H1 (cell line): ENCODE measurements at regions not wholly inside any gene's neighbourhood (a gene's known extent, or its start where the extent isn't known, plus 50 kb on each side); places are given as distances from the start of the nearest gene placed in this dataset.

Source experiments
- CTCF ChIA-PET: fragments of 300-600 bp; sonication (Branson Sonifier 250); formaldehyde crosslinking; loops from one replicate; lab custom pipeline; 2021; ENCODE audit not compliant: partially characterized antibody; lab: Charles Lee
- POLR2A ChIA-PET: fragments of 300-600 bp; sonication (Branson Sonifier 250); formaldehyde crosslinking; loops from one replicate; lab custom pipeline; 2021; ENCODE audit warnings: inconsistent platforms; ENCODE audit not compliant: partially characterized antibody; lab: Charles Lee
- DNase-seq, 2 experiments: peaks; one replicate each; pipeline versions ENCODE4 v3.0.0 to v3.0.0-alpha.2; 2010 to 2022; ENCODE audit warnings: low spot score in 2 of 2, low read depth in 1 of 2, mixed read lengths in 1 of 2
- FAIRE-seq: peaks from 2 replicates; lab custom pipeline; 2011; peaks lifted over from hg19 to GRCh38; lab: Jason Lieb, UNC
- H2AFZ ChIP-seq: 2 replicates; pipeline ENCODE4 v1.8.1; 2012; ENCODE audit warnings: low read length, inconsistent platforms
- H2AK5ac ChIP-seq: 2 replicates; pipeline ENCODE4 v1.6.1; 2013; ENCODE audit warnings: low read depth, low read length
- H2BK120ac ChIP-seq: replicated peaks from 2 replicates; pipeline ENCODE3; 2013; ENCODE audit warnings: low read depth, low read length, inconsistent platforms
- H2BK12ac ChIP-seq: 2 replicates; pipeline ENCODE4 v1.6.1; 2013; ENCODE audit warnings: low read depth, low read length
- H2BK15ac ChIP-seq: 2 replicates; pipeline ENCODE4 v1.6.1; 2013; ENCODE audit warnings: low read length
- H2BK20ac ChIP-seq: 2 replicates; pipeline ENCODE4 v1.6.1; 2013; ENCODE audit warnings: low read length
- H2BK5ac ChIP-seq: 2 replicates; pipeline ENCODE4 v1.6.1; 2013; ENCODE audit warnings: low read depth, low read length
- H3K14ac ChIP-seq: 2 replicates; pipeline ENCODE4 v1.6.1; 2013; ENCODE audit warnings: inconsistent platforms; ENCODE audit not compliant: insufficient read length
- H3K18ac ChIP-seq: 2 replicates; pipeline ENCODE4 v1.6.1; 2013; ENCODE audit warnings: low read length; ENCODE audit errors: extremely low read depth
- H3K23ac ChIP-seq: 2 replicates; pipeline ENCODE4 v1.6.1; 2013; ENCODE audit warnings: inconsistent platforms; ENCODE audit not compliant: insufficient read length
- H3K23me2 ChIP-seq: 2 replicates; pipeline ENCODE4 v1.6.1; 2013; ENCODE audit warnings: low read depth, low read length
- H3K27ac ChIP-seq: 2 replicates; pipeline ENCODE4 v1.6.1; 2011; ENCODE audit warnings: low read depth, low read length, inconsistent platforms
- H3K27me3 ChIP-seq, 4 experiments: replicated peaks in 1 of 4; 1 replicate in 1 of 4; 2 replicates in 3 of 4; pipeline versions ENCODE4 v1.6.1 to v1.8.1; 2011 to 2013; ENCODE audit warnings: low read length in 3 of 4, mild to moderate bottlenecking in 3 of 4, inconsistent platforms in 2 of 4, mixed read lengths in 2 of 4, moderate library complexity in 1 of 4; ENCODE audit not compliant: control insufficient read depth in 3 of 4, insufficient read depth in 3 of 4; ENCODE audit errors: extremely low read depth in 1 of 4
- H3K36me3 ChIP-seq, 4 experiments: 2 replicates each; pipeline versions ENCODE4 v1.6.1 to v1.8.1; 2011 to 2013; ENCODE audit warnings: mild to moderate bottlenecking in 4 of 4, low read length in 3 of 4, moderate library complexity in 2 of 4, control low read depth in 1 of 4, inconsistent platforms in 1 of 4; ENCODE audit not compliant: insufficient read depth in 4 of 4, control insufficient read depth in 2 of 4
- H3K4ac ChIP-seq: replicated peaks from 2 replicates; pipeline ENCODE3; 2013; ENCODE audit warnings: low read length, low read depth, mixed read lengths, inconsistent platforms; ENCODE audit not compliant: insufficient read length
- H3K4me1 ChIP-seq, 4 experiments: replicated peaks in 1 of 4; 1 replicate in 1 of 4; 2 replicates in 3 of 4; pipeline versions ENCODE4 v1.6.1 to v1.8.1; 2011 to 2013; ENCODE audit warnings: low read length in 3 of 4, inconsistent platforms in 2 of 4, mixed read lengths in 1 of 4; ENCODE audit not compliant: insufficient read depth in 4 of 4, control insufficient read depth in 3 of 4
- H3K4me2 ChIP-seq, 2 experiments: 2 replicates each; pipeline versions ENCODE4 v1.6.1 to v1.8.1; 2011 to 2013; ENCODE audit warnings: low read depth in 2 of 2, low read length in 2 of 2, control low read depth in 1 of 2, inconsistent platforms in 1 of 2, mild to moderate bottlenecking in 1 of 2; ENCODE audit not compliant: insufficient read depth in 1 of 2
- H3K4me3 ChIP-seq, 4 experiments: fragments of 200-600, 300-600 bp in 1 of 4; sonication (generic), shearing (Covaris generic), sonication (Bioruptor Twin) in 1 of 4; 2 replicates each; pipeline versions ENCODE4 v1.5.1 to v1.8.1; 2011 to 2016; ENCODE audit warnings: low read length in 4 of 4, low read depth in 3 of 4, control low read depth in 2 of 4, inconsistent platforms in 2 of 4, mild to moderate bottlenecking in 2 of 4, mixed read lengths in 1 of 4, moderate library complexity in 1 of 4; ENCODE audit not compliant: insufficient read depth in 2 of 4; ENCODE audit errors: extremely low read depth in 1 of 4
- H3K56ac ChIP-seq: replicated peaks from 2 replicates; pipeline ENCODE3; 2013; ENCODE audit warnings: low read depth, mild to moderate bottlenecking, mixed read lengths, low read length, inconsistent platforms; ENCODE audit not compliant: insufficient read length
- H3K79me1 ChIP-seq: 2 replicates; pipeline ENCODE4 v1.6.1; 2013; ENCODE audit warnings: low read depth, low read length, control low read depth
- H3K79me2 ChIP-seq, 2 experiments: 2 replicates each; pipeline versions ENCODE4 v1.6.1 to v1.8.1; 2012 to 2013; ENCODE audit warnings: low read length in 2 of 2, mild to moderate bottlenecking in 2 of 2, inconsistent platforms in 1 of 2; ENCODE audit not compliant: insufficient read depth in 2 of 2, control insufficient read depth in 1 of 2
- H3K9ac ChIP-seq, 4 experiments: replicated peaks in 1 of 4; 1 replicate in 1 of 4; 2 replicates in 3 of 4; pipeline versions ENCODE4 v1.6.1 to v1.8.1; 2011 to 2013; ENCODE audit warnings: low read depth in 3 of 4, low read length in 3 of 4, control low read depth in 2 of 4, mild to moderate bottlenecking in 2 of 4, moderate library complexity in 2 of 4, inconsistent platforms in 1 of 4; ENCODE audit errors: extremely low read depth in 1 of 4
- H3K9me3 ChIP-seq, 2 experiments: 2 replicates each; pipeline versions ENCODE4 v1.6.1 to v1.8.1; 2012 to 2013; ENCODE audit warnings: mild to moderate bottlenecking in 2 of 2, moderate library complexity in 2 of 2, control low read depth in 1 of 2, inconsistent platforms in 1 of 2, low read depth in 1 of 2, low read length in 1 of 2, mixed read lengths in 1 of 2; ENCODE audit not compliant: insufficient read depth in 2 of 2
- H4K20me1 ChIP-seq, 2 experiments: replicated peaks in 1 of 2; 2 replicates each; pipeline versions ENCODE3 to v1.8.1; 2011 to 2013; ENCODE audit warnings: inconsistent platforms in 2 of 2, low read length in 2 of 2, mild to moderate bottlenecking in 1 of 2; ENCODE audit not compliant: insufficient read depth in 2 of 2, control insufficient read depth in 1 of 2
- H4K5ac ChIP-seq: 2 replicates; pipeline ENCODE4 v1.6.1; 2013; ENCODE audit warnings: low read length, low read depth, mixed read lengths, inconsistent platforms; ENCODE audit not compliant: insufficient read length
- H4K8ac ChIP-seq: 2 replicates; pipeline ENCODE4 v1.8.0; 2013; ENCODE audit warnings: mild to moderate bottlenecking, moderate library complexity, low read length, inconsistent platforms; ENCODE audit not compliant: insufficient read depth; ENCODE audit errors: extremely low read depth
- H4K91ac ChIP-seq: replicated peaks from 2 replicates; pipeline ENCODE3; 2013; ENCODE audit warnings: low read length, mixed read lengths, inconsistent platforms; ENCODE audit not compliant: insufficient read length
- BRCA1 ChIP-seq: IDR thresholded peaks from 2 replicates; pipeline ENCODE4 v1.6.1; 2012; ENCODE audit warnings: low read depth, low read length, improper control_type of control experiment
- CBX5 ChIP-seq: fragments of 300-800, 300-1000 bp; sonication (generic); IDR thresholded peaks from 2 replicates; pipeline ENCODE4 v1.7.1; 2016; ENCODE audit warnings: antibody characterized with exemption, low read length, low read depth
- WGBS, 2 experiments: shearing (Covaris generic) in 1 of 2; methylation state at CpG; one replicate each; pipeline versions ENCODE4 v1.1.6 to v1.1.7; 2013 to 2015; ENCODE audit warnings: low lambda C conversion rate in 2 of 2, mixed read lengths in 2 of 2, inconsistent platforms in 1 of 2, low coverage in 1 of 2, missing lambda C conversion rate in 1 of 2; ENCODE audit not compliant: insufficient replicate concordance in 2 of 2, insufficient coverage in 1 of 2, insufficient read length in 1 of 2; ENCODE audit errors: extremely low coverage in 1 of 2, missing lambda C conversion rate in 1 of 2; 5-methylcytosine and 5-hydroxymethylcytosine counted together

GRCh38 chr1:209059376-209059775 is 524.1 kb upstream of the CAMK1G start:
- Histone ChIP-seq H3K56ac (no peak overlapping the region), H4K5ac (no peak overlapping the region), H2BK12ac (no peak overlapping the region), H4K8ac (no peak overlapping the region)
- TF ChIP-seq CBX5 (no peak), BRCA1 (no peak)
- TF ChIP-seq, all 59 proteins: peak for 0
- Histone ChIP-seq H3K4me3 (no peak overlapping the region), H3K27me3 (no peaks in the 10 kb centered on the region), H3K23ac (no peak overlapping the region), H4K20me1 (no peaks in the 10 kb centered on the region), H3K14ac (no peak overlapping the region), H2BK5ac (no peak overlapping the region), H3K4me2 (no peak overlapping the region), H3K18ac (no peak overlapping the region), H3K9ac (no peak overlapping the region), H2AK5ac (no peak overlapping the region), H3K79me1 (no peaks in the 10 kb centered on the region), H3K79me2 (no peaks in the 10 kb centered on the region), H3K4ac (no peak overlapping the region), H3K27ac (no peak overlapping the region), H2AFZ (0 out of 2 replicates have a peak overlapping the region, but pooled peaks have one; percentile 7), H3K36me3 (no peaks in the 10 kb centered on the region), H2BK15ac (no peak overlapping the region), H2BK120ac (no peak overlapping the region), H3K4me1 (peaks cover 0 to 4% (median under 1%) of the 10 kb centered on the region in 4 experiments; a peak in 2 of 7 replicates), H3K9me3 (no peaks in the 10 kb centered on the region), H4K91ac (no peak overlapping the region), H2BK20ac (no peak overlapping the region), H3K23me2 (no peaks in the 10 kb centered on the region)
- no peak for FAIRE-seq
- POLR2A ChIA-PET, result no interaction called here
- CTCF ChIA-PET, result interaction anchor here (0.5 to 3.3 kb wide), 7 partner anchors 10 to 812 kb away, joined by 3 to 13 read pairs (median 3); no protein-coding TSS in a partner anchor
- no peak for DNase-seq
- WGBS, 2 experiments, result 78% methylated on average over 2 of the region's 2 CpGs; no CpG with 5 or more reads in 1 of the 2 experiments
